MM.1S (cell line): ENCODE measurements at regions not wholly inside any gene's neighbourhood (a gene's known extent, or its start where the extent isn't known, plus 50 kb on each side); places are given as distances from the start of the nearest gene placed in this dataset.

Source experiments
- CTCF ChIP-seq: fragments of 300-600 bp; sonication (generic); IDR thresholded peaks from 2 replicates; pipeline ENCODE4 v1.5.1; 2016; ENCODE audit warnings: antibody characterized with exemption, low read length, mixed read lengths
- EZH2 ChIP-seq: fragments of 300-600 bp; sonication (generic); optimal IDR thresholded peaks from 2 replicates; pipeline ENCODE3; 2017; ENCODE audit warnings: low read depth, mild to moderate bottlenecking, antibody characterized with exemption, low read length, mixed read lengths
- EZH2phosphoT487 ChIP-seq: fragments of 300-600 bp; sonication (generic); IDR thresholded peaks from 2 replicates; pipeline ENCODE4 v1.6.1; 2018; ENCODE audit warnings: antibody characterized with exemption, low read length

GRCh38 chr14:50008974-50009373, 107.4 kb downstream of the VCPKMT start:
- TF ChIP-seq CTCF (no peak), EZH2phosphoT487 (no peak), EZH2 (no peak)
